KMS-11 (cell line): ENCODE measurements at regions not wholly inside any gene's neighbourhood (a gene's known extent, or its start where the extent isn't known, plus 50 kb on each side); places are given as distances from the start of the nearest gene placed in this dataset.
"Not testable (repeated sequence)": the region's sequence is repeated elsewhere in the genome, so short reads cannot be mapped to it uniquely, and the experiment has no call there.

Experiments used
- H2AFZ ChIP-seq: fragments of 200-600 bp; sonication (generic); 2 replicates; pipeline ENCODE4 v1.6.1; 2016; ENCODE audit warnings: antibody characterized with exemption, mixed run types, low read depth
- H3K27ac ChIP-seq: fragments of 200-600 bp; sonication (generic); 2 replicates; pipeline ENCODE4 v1.6.1; 2016; ENCODE audit warnings: mild to moderate bottlenecking, mixed run types
- H3K27me3 ChIP-seq: fragments of 200-600 bp; sonication (generic); 2 replicates; pipeline ENCODE4 v1.6.1; 2017; ENCODE audit warnings: mild to moderate bottlenecking, low read depth, mixed run types, moderate library complexity; ENCODE audit not compliant: insufficient read depth
- H3K36me3 ChIP-seq: fragments of 200-600 bp; sonication (generic); 2 replicates; pipeline ENCODE4 v1.6.1; 2017; ENCODE audit warnings: mild to moderate bottlenecking, mixed run types; ENCODE audit not compliant: insufficient read depth
- H3K4me1 ChIP-seq: fragments of 200-600 bp; sonication (generic); 2 replicates; pipeline ENCODE4 v1.6.1; 2016; ENCODE audit warnings: mild to moderate bottlenecking, low read depth, mixed run types; ENCODE audit not compliant: poor library complexity, severe bottlenecking
- H3K4me2 ChIP-seq: fragments of 200-600 bp; sonication (generic); 2 replicates; pipeline ENCODE4 v1.7.0; 2016; ENCODE audit warnings: mild to moderate bottlenecking, mixed run types
- H3K4me3 ChIP-seq: fragments of 200-600 bp; sonication (generic); IDR thresholded peaks from 2 replicates; pipeline ENCODE4 v1.6.1; 2017; ENCODE audit warnings: low read depth, low read length, mixed read lengths; ENCODE audit not compliant: insufficient read depth
- H3K79me2 ChIP-seq: fragments of 200-600 bp; sonication (generic); 2 replicates; pipeline ENCODE4 v1.6.1; 2016; ENCODE audit warnings: low read depth, mixed run types; ENCODE audit not compliant: insufficient read depth
- H3K9ac ChIP-seq: fragments of 200-600 bp; sonication (generic); 2 replicates; pipeline ENCODE4 v1.6.1; 2016; ENCODE audit warnings: mild to moderate bottlenecking, mixed run types
- H4K20me1 ChIP-seq: fragments of 200-600 bp; sonication (generic); 2 replicates; pipeline ENCODE4 v1.6.1; 2016; ENCODE audit warnings: mild to moderate bottlenecking, mixed run types; ENCODE audit not compliant: insufficient read depth
- CTCF ChIP-seq: fragments of 200-600 bp; sonication (generic); conservative IDR thresholded peaks from 2 replicates; pipeline ENCODE4 v1.6.1; 2017; ENCODE audit warnings: low read depth, mild to moderate bottlenecking, antibody characterized with exemption, low read length, moderate library complexity, mixed read lengths

- no peaks in the 10 kb centered on the region for H3K79me2 ChIP-seq
- no peak for TF ChIP-seq CTCF
- H3K27ac ChIP-seq, result no peak overlapping the region
- H3K36me3 ChIP-seq, result no peaks in the 10 kb centered on the region
- H3K4me3 ChIP-seq, result no peak overlapping the region
- no peak overlapping the region for H2AFZ ChIP-seq
- H3K4me1 ChIP-seq, result no peaks in the 10 kb centered on the region
- no peak overlapping the region for H3K4me2 ChIP-seq
- H3K27me3 ChIP-seq, result no peaks in the 10 kb centered on the region
- no peak overlapping the region for H3K9ac ChIP-seq
- H4K20me1 ChIP-seq, result no peaks in the 10 kb centered on the region
Measured at GRCh38 chr4:66741081-66741480, 804.2 kb downstream of the CENPC start.

DNA sequence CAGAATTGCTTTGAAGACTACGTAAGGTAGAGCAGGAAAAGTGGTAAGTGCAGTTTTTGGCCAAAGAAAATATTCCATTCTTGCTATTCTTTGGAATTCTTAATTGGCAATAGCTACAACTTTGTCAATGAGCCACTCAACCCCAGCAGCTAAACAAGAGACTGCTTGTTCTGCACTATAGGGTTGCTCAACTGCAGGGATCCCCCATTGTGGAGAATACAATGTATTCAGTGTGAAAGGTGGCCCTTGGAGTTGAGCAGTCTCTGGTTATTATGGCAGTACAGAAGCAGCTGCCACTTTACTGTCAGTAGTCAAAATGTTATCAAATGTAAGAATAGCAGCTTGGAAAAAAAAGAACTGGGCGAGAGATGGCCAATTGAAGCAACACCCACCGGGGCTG is 808.7 kb downstream of the CENPC start:
- H3K9ac ChIP-seq, result no peak overlapping the region
- no peaks in the 10 kb centered on the region for H3K4me1 ChIP-seq
- no peak overlapping the region for H2AFZ ChIP-seq
- H4K20me1 ChIP-seq, result no peaks in the 10 kb centered on the region
- no peak for TF ChIP-seq CTCF
- no peaks in the 10 kb centered on the region for H3K36me3 ChIP-seq
- H3K4me2 ChIP-seq, result no peak overlapping the region
- H3K79me2 ChIP-seq, result no peaks in the 10 kb centered on the region
- H3K4me3 ChIP-seq, result no peak overlapping the region
- H3K27me3 ChIP-seq, result no peaks in the 10 kb centered on the region
- H3K27ac ChIP-seq, result no peak overlapping the region

DNA sequence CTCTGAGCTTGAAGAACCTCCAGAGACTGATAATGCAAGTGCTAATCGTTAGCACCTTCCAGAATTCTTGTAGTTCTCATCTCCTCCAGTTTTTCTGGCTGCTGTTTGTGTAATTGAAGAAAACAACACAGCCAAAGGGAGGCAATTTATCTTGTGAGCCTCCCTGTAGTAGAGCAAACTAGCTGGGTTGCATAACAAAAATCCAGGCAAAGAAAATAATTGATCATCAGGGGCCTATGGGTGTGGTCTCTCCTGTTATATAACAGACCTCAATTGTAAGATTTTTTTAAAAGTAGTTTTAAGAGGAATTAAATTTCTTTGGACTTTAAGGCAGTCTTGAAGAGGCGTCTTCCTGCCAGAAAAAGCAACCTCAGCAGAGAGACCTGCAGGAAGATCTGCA is 817.0 kb downstream of the CENPC start:
- H3K4me3 ChIP-seq, result no peak overlapping the region
- TF ChIP-seq CTCF, result no peak
- H3K4me2 ChIP-seq, result no peak overlapping the region

GRCh38 chr4:66712301-66712921 is 832.9 kb downstream of the CENPC start:
- not testable (repeated sequence) for H3K9ac ChIP-seq, H4K20me1 ChIP-seq, H3K4me3 ChIP-seq, H3K79me2 ChIP-seq, H3K36me3 ChIP-seq, H3K27me3 ChIP-seq, H3K27ac ChIP-seq, H2AFZ ChIP-seq, H3K4me2 ChIP-seq, H3K4me1 ChIP-seq

More for the DNA sequence above, 817.0 kb downstream of the CENPC start:
- Histone ChIP-seq H3K9ac (no peak overlapping the region), H4K20me1 (no peaks in the 10 kb centered on the region), H3K36me3 (no peaks in the 10 kb centered on the region), H3K27ac (no peak overlapping the region), H3K4me1 (no peaks in the 10 kb centered on the region), H2AFZ (no peak overlapping the region), H3K27me3 (no peaks in the 10 kb centered on the region), H3K79me2 (no peaks in the 10 kb centered on the region)

GRCh38 chr4:66704243-66704642 is 841.1 kb downstream of the CENPC start:
- TF ChIP-seq CTCF, result no peak

More at GRCh38 chr4:66704243-66704642, 841.1 kb downstream of the CENPC start:
- H3K4me1 ChIP-seq, result no peaks in the 10 kb centered on the region
- H3K4me2 ChIP-seq, result no peak overlapping the region
- no peak overlapping the region for H3K27ac ChIP-seq
- no peak overlapping the region for H3K9ac ChIP-seq
- H3K27me3 ChIP-seq, result no peaks in the 10 kb centered on the region
- no peaks in the 10 kb centered on the region; the same call in 1 of the 2 replicates for H3K36me3 ChIP-seq
- H4K20me1 ChIP-seq, result no peaks in the 10 kb centered on the region
- no peaks in the 10 kb centered on the region for H3K79me2 ChIP-seq
- H2AFZ ChIP-seq, result no peak overlapping the region
- H3K4me3 ChIP-seq, result no peak overlapping the region
